ENCODE measurements at regions not wholly inside any gene's neighbourhood (a gene's known extent, or its start where the extent isn't known, plus 50 kb on each side); places are given as distances from the start of the nearest gene placed in this dataset.

DNA sequence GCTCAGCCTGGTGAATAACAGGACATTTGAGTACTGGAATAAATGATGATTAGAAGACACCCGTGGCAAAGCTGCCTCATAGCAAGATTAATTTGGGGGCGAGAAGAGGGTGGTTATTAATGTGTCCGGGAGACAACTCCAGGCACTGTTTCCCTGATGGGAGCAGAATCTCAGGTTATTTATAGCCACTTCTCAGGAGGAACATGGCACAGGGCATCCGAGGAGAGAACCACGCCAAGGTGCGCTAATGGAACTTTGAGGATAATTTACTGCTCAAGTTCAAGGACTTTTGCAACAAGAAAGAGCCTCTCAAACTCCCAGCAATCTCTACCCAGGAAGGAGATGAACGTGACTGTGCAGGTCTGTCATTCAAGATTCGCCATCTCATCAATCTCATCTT, 362.5 kb upstream of the ERCC4 start:
- Histone ChIP-seq H3K27me3 (ENCODE audit: low read depth) (peaks cover 39% of the 10 kb centered on the region), H3K36me3 (no peaks in the 10 kb centered on the region), H3K4me1 (no peaks in the 10 kb centered on the region), H3K4me3 (no peak overlapping the region), H3K27ac (replicated peaks) (no peak overlapping the region), H3K9me3 (replicated peaks) (no peaks in the 10 kb centered on the region)
- DNase-seq = no peak
- intact Hi-C loops (cut with micrococcal nuclease) = no loop called here
- TF ChIP-seq CTCF (IDR thresholded peaks at IDR 0.05; ENCODE audit: borderline replicate concordance) = no peak

DNA sequence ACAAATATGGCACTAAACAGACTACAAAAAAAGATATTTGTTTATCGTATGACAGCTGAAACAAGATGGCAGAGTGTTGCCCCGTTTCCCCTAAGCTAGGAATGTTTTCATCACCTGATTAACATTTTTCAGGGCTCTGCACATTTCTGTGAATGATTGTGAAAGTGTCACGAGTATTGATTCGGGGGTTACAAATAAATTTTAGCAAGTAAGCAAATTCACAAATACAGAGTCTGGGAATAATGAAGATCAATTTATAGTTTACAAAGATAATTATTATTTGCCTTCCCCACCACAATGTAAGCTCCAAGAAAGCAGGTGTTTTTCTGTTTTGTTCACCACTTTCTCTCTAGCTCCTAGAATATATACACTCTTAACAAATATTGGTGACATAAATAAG, 361.2 kb upstream of the ERCC4 start:
- no peak for TF ChIP-seq CTCF (IDR thresholded peaks at IDR 0.05; ENCODE audit: borderline replicate concordance)
- no peaks in the 10 kb centered on the region for H3K9me3 ChIP-seq (replicated peaks)
- no peaks in the 10 kb centered on the region for H3K4me1 ChIP-seq
- H3K27me3 ChIP-seq (ENCODE audit: low read depth) = peaks cover 39% of the 10 kb centered on the region
- no peaks in the 10 kb centered on the region for H3K36me3 ChIP-seq
- DNase-seq = no peak
- H3K27ac ChIP-seq (replicated peaks) = no peak overlapping the region
- intact Hi-C loops (cut with micrococcal nuclease) = no loop called here
- no peak overlapping the region for H3K4me3 ChIP-seq

DNA sequence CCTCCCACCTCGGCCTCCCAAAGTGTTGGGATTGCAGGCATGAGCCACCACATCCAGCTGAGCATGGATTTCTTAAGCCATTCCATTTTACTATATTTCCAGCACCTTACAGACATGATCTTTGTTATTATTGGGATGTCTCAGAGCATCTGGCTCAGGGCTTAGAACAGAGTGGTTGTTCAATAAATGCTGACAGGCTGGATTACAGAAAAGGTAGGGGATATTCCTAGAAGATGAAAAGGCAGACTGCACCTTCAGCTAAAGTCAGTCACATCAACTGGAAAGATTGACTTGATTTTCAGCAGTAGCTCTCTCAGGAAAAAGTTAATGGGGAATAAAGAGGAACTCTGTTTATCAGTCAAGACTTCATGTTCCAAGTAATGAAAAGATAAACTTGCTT, 360.3 kb upstream of the ERCC4 start:
- H3K27ac ChIP-seq (replicated peaks) = no peak overlapping the region
- no peaks in the 10 kb centered on the region for H3K4me1 ChIP-seq
- no peaks in the 10 kb centered on the region for H3K9me3 ChIP-seq (replicated peaks)
- H3K4me3 ChIP-seq = no peak overlapping the region
- H3K36me3 ChIP-seq = no peaks in the 10 kb centered on the region
- intact Hi-C loops (cut with micrococcal nuclease) = no loop called here
- DNase-seq = no peak
- TF ChIP-seq CTCF (IDR thresholded peaks at IDR 0.05; ENCODE audit: borderline replicate concordance) = no peak
- H3K27me3 ChIP-seq (ENCODE audit: low read depth) = peaks cover 39% of the 10 kb centered on the region

- H3K9me3 ChIP-seq (replicated peaks) = no peaks in the 10 kb centered on the region
- H3K4me1 ChIP-seq = no peaks in the 10 kb centered on the region
- no peak for TF ChIP-seq CTCF (IDR thresholded peaks at IDR 0.05; ENCODE audit: borderline replicate concordance)
- no peaks in the 10 kb centered on the region for H3K36me3 ChIP-seq
- no peak for DNase-seq
- peaks cover 39% of the 10 kb centered on the region for H3K27me3 ChIP-seq (ENCODE audit: low read depth)
- H3K27ac ChIP-seq (replicated peaks) = no peak overlapping the region
- H3K4me3 ChIP-seq = no peak overlapping the region
- intact Hi-C loops (cut with micrococcal nuclease) = no loop called here
These were observed 359.8 kb upstream of the ERCC4 start for GRCh38 chr16:13560151-13560550.

DNA sequence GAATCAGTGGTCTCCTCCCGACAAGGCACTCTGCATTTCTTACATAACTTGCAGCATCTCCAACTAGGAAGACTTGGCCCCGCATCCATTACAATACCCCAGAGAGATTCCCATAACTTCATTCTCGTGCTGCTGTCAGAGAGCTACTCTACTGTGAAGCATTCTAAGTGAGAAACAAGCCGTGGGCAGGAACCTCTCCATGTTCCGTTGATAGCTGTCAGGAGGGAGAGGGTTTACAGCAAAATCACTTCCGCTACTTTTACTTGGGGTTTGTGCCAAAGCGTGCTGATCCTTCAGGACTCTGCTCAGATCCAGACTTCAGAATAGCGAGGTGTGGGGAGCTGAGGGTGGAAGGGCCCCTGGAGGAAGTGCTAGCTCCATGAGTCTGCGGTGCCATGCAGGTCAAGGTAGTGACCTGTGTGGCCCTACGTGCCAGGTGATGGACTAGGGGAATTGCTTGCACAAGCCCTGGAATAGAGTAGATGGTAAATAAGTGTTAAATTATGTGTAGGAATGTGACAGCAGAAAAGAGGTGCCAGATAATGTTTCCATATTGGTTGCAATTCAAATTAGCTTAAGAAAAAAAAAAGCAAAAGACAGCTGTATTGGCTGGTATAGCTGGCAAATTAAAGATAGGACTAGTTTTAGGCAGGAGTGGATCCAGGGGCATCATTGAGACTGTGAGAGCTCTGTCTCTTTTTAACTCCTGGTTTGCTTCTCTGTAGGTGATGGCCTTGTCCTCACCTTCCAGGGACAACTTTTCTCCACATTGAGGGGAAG, 358.5 kb upstream of the ERCC4 start:
- Histone ChIP-seq H3K36me3 (no peaks in the 10 kb centered on the region), H3K27me3 (ENCODE audit: low read depth) (peaks cover 36% of the 10 kb centered on the region), H3K27ac (replicated peaks) (no peak overlapping the region), H3K9me3 (replicated peaks) (no peaks in the 10 kb centered on the region), H3K4me1 (no peaks in the 10 kb centered on the region), H3K4me3 (no peak overlapping the region)
- no peak for TF ChIP-seq CTCF (IDR thresholded peaks at IDR 0.05; ENCODE audit: borderline replicate concordance)
- no peak for DNase-seq
- intact Hi-C loops (cut with micrococcal nuclease) = no loop called here
